ENCODE measurements at regions not wholly inside any gene's neighbourhood (a gene's known extent, or its start where the extent isn't known, plus 50 kb on each side); places are given as distances from the start of the nearest gene placed in this dataset.

DNA sequence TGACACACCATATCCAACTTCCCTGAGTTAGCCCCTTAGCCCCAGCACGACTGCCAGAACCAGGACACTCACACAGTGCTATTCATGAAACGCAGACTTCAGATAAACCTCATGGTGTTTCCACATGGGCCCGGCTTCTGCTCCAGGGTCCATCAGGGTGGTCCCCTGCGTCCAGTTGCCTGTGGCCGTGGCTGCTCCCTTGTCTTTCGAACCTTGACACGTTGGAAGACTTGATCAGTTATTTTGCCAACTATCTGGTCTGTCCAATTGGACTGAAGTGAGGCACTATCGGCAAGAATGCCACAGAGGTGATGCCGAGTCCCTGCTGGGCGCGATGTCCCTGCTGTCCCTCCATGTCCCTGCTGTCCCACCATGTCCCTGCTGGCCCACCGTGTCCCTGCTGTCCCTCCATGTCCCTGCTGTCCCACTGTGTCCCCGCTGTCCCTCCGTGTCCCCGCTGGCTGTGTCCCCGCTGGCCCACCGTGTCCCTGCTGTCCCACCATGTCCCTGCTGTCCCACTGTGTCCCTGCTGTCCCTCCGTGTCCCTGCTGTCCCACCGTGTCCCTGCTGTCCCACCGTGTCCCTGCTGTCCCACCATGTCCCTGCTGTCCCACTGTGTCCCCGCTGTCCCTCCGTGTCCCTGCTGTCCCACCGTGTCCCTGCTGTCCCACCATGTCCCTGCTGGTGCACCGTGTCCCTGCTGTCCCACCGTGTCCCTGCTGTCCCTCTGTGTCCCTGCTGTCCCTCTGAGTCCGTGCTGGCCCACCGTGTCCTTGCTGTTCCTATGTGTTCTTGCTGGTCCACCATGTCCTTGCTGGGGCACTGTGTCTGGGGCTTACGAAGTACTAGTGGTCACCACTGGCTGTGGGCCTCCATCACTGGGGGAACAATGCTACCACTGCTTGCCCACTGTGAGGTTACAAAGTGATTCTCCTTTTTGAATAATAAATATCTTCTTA, 251.4 kb downstream of the DLL1 start:
- TF ChIP-seq, protein P1, sequence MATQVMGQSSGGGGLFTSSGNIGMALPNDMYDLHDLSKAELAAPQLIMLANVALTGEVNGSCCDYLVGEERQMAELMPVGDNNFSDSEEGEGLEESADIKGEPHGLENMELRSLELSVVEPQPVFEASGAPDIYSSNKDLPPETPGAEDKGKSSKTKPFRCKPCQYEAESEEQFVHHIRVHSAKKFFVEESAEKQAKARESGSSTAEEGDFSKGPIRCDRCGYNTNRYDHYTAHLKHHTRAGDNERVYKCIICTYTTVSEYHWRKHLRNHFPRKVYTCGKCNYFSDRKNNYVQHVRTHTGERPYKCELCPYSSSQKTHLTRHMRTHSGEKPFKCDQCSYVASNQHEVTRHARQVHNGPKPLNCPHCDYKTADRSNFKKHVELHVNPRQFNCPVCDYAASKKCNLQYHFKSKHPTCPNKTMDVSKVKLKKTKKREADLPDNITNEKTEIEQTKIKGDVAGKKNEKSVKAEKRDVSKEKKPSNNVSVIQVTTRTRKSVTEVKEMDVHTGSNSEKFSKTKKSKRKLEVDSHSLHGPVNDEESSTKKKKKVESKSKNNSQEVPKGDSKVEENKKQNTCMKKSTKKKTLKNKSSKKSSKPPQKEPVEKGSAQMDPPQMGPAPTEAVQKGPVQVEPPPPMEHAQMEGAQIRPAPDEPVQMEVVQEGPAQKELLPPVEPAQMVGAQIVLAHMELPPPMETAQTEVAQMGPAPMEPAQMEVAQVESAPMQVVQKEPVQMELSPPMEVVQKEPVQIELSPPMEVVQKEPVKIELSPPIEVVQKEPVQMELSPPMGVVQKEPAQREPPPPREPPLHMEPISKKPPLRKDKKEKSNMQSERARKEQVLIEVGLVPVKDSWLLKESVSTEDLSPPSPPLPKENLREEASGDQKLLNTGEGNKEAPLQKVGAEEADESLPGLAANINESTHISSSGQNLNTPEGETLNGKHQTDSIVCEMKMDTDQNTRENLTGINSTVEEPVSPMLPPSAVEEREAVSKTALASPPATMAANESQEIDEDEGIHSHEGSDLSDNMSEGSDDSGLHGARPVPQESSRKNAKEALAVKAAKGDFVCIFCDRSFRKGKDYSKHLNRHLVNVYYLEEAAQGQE (IDR thresholded peaks at IDR 0.05; ENCODE audit: insufficient read depth in 1 of 2, low read depth in 2 of 2, low read length in 2 of 2) = no peak
- TF ChIP-seq POLR2AphosphoS5 (IDR thresholded peaks at IDR 0.05; ENCODE audit: low read depth, low read length) = no peak
